Neuronal stem cell (in vitro differentiated cells): ENCODE measurements at regions not wholly inside any gene's neighbourhood (a gene's known extent, or its start where the extent isn't known, plus 50 kb on each side); places are given as distances from the start of the nearest gene placed in this dataset.
"Not testable (repeated sequence)": the region's sequence is repeated elsewhere in the genome, so short reads cannot be mapped to it uniquely, and the experiment has no call there.

Experiments used
- DNase-seq: peaks from one replicate; pipeline ENCODE4 v3.0.0-alpha.2; 2013; ENCODE audit warnings: low spot score
- H2AFZ ChIP-seq: one replicate; pipeline ENCODE4 v1.6.1; 2013; ENCODE audit warnings: mild to moderate bottlenecking, low read length, inconsistent platforms
- H2AK5ac ChIP-seq: 2 replicates; pipeline ENCODE4 v1.6.1; 2013; ENCODE audit warnings: low read depth, mild to moderate bottlenecking, inconsistent platforms, low read length, moderate library complexity, mixed read lengths
- H2BK120ac ChIP-seq: 2 replicates; pipeline ENCODE4 v1.6.1; 2013; ENCODE audit warnings: low read depth, mild to moderate bottlenecking, inconsistent platforms, low read length, moderate library complexity, mixed read lengths
- H2BK12ac ChIP-seq: one replicate; pipeline ENCODE4 v1.6.1; 2013; ENCODE audit warnings: low read length, inconsistent platforms
- H2BK15ac ChIP-seq: 2 replicates; pipeline ENCODE4 v1.6.1; 2013; ENCODE audit warnings: mild to moderate bottlenecking, low read length, inconsistent platforms, mixed read lengths
- H2BK5ac ChIP-seq: one replicate; pipeline ENCODE4 v1.6.1; 2013; ENCODE audit warnings: inconsistent platforms, mild to moderate bottlenecking, low read length, moderate library complexity
- H3K14ac ChIP-seq: one replicate; pipeline ENCODE4 v1.6.1; 2013; ENCODE audit warnings: low read length, inconsistent platforms
- H3K18ac ChIP-seq: 2 replicates; pipeline ENCODE4 v1.6.1; 2013; ENCODE audit warnings: low read length, inconsistent platforms
- H3K23ac ChIP-seq: 2 replicates; pipeline ENCODE4 v1.6.1; 2013; ENCODE audit warnings: low read depth, mild to moderate bottlenecking, mixed read lengths, low read length, inconsistent platforms; ENCODE audit not compliant: poor library complexity
- H3K27ac ChIP-seq: replicated peaks from 3 replicates; pipeline ENCODE4 v1.5.1; 2013; ENCODE audit warnings: low read length, inconsistent platforms
- H3K27me3 ChIP-seq, 3 experiments: 2 replicates each; pipeline ENCODE4 v1.6.1; 2013; ENCODE audit warnings: low read length in 3 of 3, mild to moderate bottlenecking in 2 of 3, inconsistent platforms in 1 of 3, low read depth in 1 of 3, mixed read lengths in 1 of 3, moderate library complexity in 1 of 3; ENCODE audit not compliant: control insufficient read depth in 3 of 3, insufficient read depth in 3 of 3
- H3K36me3 ChIP-seq, 2 donors: replicated peaks in 1 of 2; 2 replicates each; pipeline ENCODE4 v1.6.1; 2013; ENCODE audit warnings: low read length in 2 of 2; ENCODE audit not compliant: control insufficient read depth in 2 of 2, insufficient read depth in 2 of 2
- H3K4ac ChIP-seq: 2 replicates; pipeline ENCODE4 v1.6.1; 2013; ENCODE audit warnings: inconsistent platforms, mild to moderate bottlenecking, low read length, moderate library complexity
- H3K4me1 ChIP-seq, 2 donors: 1 replicate in 1 of 2; 2 replicates in 1 of 2; pipeline ENCODE4 v1.6.1; 2013; ENCODE audit warnings: low read length in 2 of 2, low read depth in 1 of 2; ENCODE audit not compliant: control insufficient read depth in 2 of 2, insufficient read depth in 1 of 2
- H3K4me2 ChIP-seq: one replicate; pipeline ENCODE4 v1.6.1; 2013; ENCODE audit warnings: mild to moderate bottlenecking, low read length, inconsistent platforms; ENCODE audit not compliant: insufficient read depth, poor library complexity, severe bottlenecking
- H3K4me3 ChIP-seq, 2 donors: 2 replicates each; pipeline ENCODE4 v1.5.1; 2013; ENCODE audit warnings: low read length in 2 of 2, mild to moderate bottlenecking in 2 of 2, inconsistent platforms in 1 of 2, moderate library complexity in 1 of 2
- H3K79me1 ChIP-seq: one replicate; pipeline ENCODE4 v1.6.1; 2013; ENCODE audit warnings: low read depth, mild to moderate bottlenecking, inconsistent platforms, low read length, moderate library complexity
- H3K9ac ChIP-seq: one replicate; pipeline ENCODE4 v1.6.1; 2013; ENCODE audit warnings: mild to moderate bottlenecking, low read depth, low read length, inconsistent platforms; ENCODE audit not compliant: poor library complexity
- H3K9me3 ChIP-seq, 2 donors: replicated peaks in 1 of 2; 2 replicates each; pipeline versions ENCODE3 to v1.6.1; 2013; ENCODE audit warnings: low read length in 2 of 2, mild to moderate bottlenecking in 2 of 2, inconsistent platforms in 1 of 2, low read depth in 1 of 2, mixed read lengths in 1 of 2, moderate library complexity in 1 of 2; ENCODE audit not compliant: control insufficient read depth in 2 of 2, insufficient read depth in 1 of 2
- H4K8ac ChIP-seq: one replicate; pipeline ENCODE4 v1.6.1; 2013; ENCODE audit warnings: low read depth, mild to moderate bottlenecking, inconsistent platforms, low read length, moderate library complexity
- H4K91ac ChIP-seq: one replicate; pipeline ENCODE4 v1.6.1; 2013; ENCODE audit warnings: low read length, low read depth, mild to moderate bottlenecking, inconsistent platforms; ENCODE audit not compliant: poor library complexity
- WGBS, 2 donors: extraction: QIAGEN DNeasy Blood & Tissue Kit; methylation state at CpG; one replicate each; pipeline ENCODE4 v1.1.7; 2013; ENCODE audit warnings: missing lambda C conversion rate in 2 of 2, mixed read lengths in 1 of 2; ENCODE audit not compliant: insufficient read length in 2 of 2, insufficient replicate concordance in 1 of 2; ENCODE audit errors: extremely low coverage in 2 of 2; 5-methylcytosine and 5-hydroxymethylcytosine counted together

DNA sequence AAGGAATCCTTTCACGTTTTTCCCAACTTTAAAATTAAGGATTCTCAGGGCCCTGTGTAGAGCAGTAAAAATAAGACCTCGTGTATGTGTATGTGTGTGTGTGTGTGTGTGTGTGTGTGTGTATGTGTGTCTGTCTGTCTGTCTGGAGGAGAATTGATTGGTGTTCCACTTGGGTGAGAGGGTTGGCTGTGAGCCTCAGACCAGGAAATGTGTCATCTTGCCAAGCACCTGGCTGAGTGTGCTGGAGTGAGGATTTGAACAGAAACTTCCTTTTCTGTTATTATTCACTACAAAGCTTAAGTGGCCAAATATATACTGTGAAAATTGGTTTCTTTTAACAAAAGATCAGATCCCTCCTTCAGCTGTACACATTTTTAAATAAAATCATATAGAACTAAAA lies 103.6 kb upstream of the NUDT6 start:
- H3K36me3 ChIP-seq: peaks cover 0 to 25% of the 10 kb centered on the region in 2 donors
- not testable (repeated sequence) for H3K14ac ChIP-seq, H2AFZ ChIP-seq, H4K91ac ChIP-seq, H4K8ac ChIP-seq, H2BK5ac ChIP-seq, H3K9ac ChIP-seq, H3K27me3 ChIP-seq, H3K4me2 ChIP-seq, H3K4ac ChIP-seq, H3K27ac ChIP-seq, H2BK120ac ChIP-seq, H3K23ac ChIP-seq, H3K4me3 ChIP-seq, DNase-seq, H2BK15ac ChIP-seq, H3K9me3 ChIP-seq, H2BK12ac ChIP-seq, H2AK5ac ChIP-seq, H3K18ac ChIP-seq, H3K4me1 ChIP-seq, H3K79me1 ChIP-seq
- WGBS, 2 donors: no CpG with 5 or more reads among the region's 2 CpGs

GRCh38 chr4:123031664-123032063 lies 109.3 kb upstream of the NUDT6 start:
- no peak overlapping the region for H4K8ac ChIP-seq
- H4K91ac ChIP-seq: no peak overlapping the region
- H2AFZ ChIP-seq: no peak overlapping the region
- no peak overlapping the region for H3K4me2 ChIP-seq
- H3K9ac ChIP-seq: no peak overlapping the region
- H2BK120ac ChIP-seq: no peak overlapping the region
- WGBS, 2 donors: no CpG with 5 or more reads among the region's 2 CpGs
- H2BK5ac ChIP-seq: no peak overlapping the region
- no peak overlapping the region for H3K23ac ChIP-seq
- H3K27me3 ChIP-seq: no peaks in the 10 kb centered on the region
- H2AK5ac ChIP-seq: no peak overlapping the region
- H2BK15ac ChIP-seq: no peak overlapping the region
- H3K36me3 ChIP-seq: peaks cover 0 to 32% of the 10 kb centered on the region in 2 donors
- DNase-seq: no peak
- no peak overlapping the region for H3K14ac ChIP-seq
- H3K9me3 ChIP-seq: no peaks in the 10 kb centered on the region
- no peak overlapping the region for H3K4ac ChIP-seq
- H3K18ac ChIP-seq: no peak overlapping the region
- no peaks in the 10 kb centered on the region for H3K4me1 ChIP-seq
- no peak overlapping the region for H3K4me3 ChIP-seq
- no peak overlapping the region for H3K27ac ChIP-seq
- no peak overlapping the region for H2BK12ac ChIP-seq
- no peaks in the 10 kb centered on the region for H3K79me1 ChIP-seq

- no peak overlapping the region for H3K27ac ChIP-seq
- no peak overlapping the region for H4K8ac ChIP-seq
- H3K9ac ChIP-seq: no peak overlapping the region
- no peaks in the 10 kb centered on the region for H3K27me3 ChIP-seq
- no peak overlapping the region for H2AK5ac ChIP-seq
- no peaks in the 10 kb centered on the region for H3K79me1 ChIP-seq
- no peak overlapping the region for H2BK12ac ChIP-seq
- no peak overlapping the region for H4K91ac ChIP-seq
- no peak overlapping the region for H2BK5ac ChIP-seq
- H3K4me1 ChIP-seq: no peaks in the 10 kb centered on the region
- H2BK15ac ChIP-seq: no peak overlapping the region
- no peak for DNase-seq
- H2AFZ ChIP-seq: no peak overlapping the region
- H3K23ac ChIP-seq: no peak overlapping the region
- no peak overlapping the region for H3K14ac ChIP-seq
- H2BK120ac ChIP-seq: no peak overlapping the region
- H3K9me3 ChIP-seq: no peaks in the 10 kb centered on the region
- H3K4ac ChIP-seq: no peak overlapping the region
- no peak overlapping the region for H3K4me3 ChIP-seq
- H3K18ac ChIP-seq: no peak overlapping the region
- WGBS, 2 donors: no CpG with 5 or more reads among the region's 2 CpGs
- H3K4me2 ChIP-seq: no peak overlapping the region
- H3K36me3 ChIP-seq: peaks cover 0 to 21% of the 10 kb centered on the region in 2 donors
Measured at GRCh38 chr4:123034023-123034422, 111.6 kb upstream of the NUDT6 start.

DNA sequence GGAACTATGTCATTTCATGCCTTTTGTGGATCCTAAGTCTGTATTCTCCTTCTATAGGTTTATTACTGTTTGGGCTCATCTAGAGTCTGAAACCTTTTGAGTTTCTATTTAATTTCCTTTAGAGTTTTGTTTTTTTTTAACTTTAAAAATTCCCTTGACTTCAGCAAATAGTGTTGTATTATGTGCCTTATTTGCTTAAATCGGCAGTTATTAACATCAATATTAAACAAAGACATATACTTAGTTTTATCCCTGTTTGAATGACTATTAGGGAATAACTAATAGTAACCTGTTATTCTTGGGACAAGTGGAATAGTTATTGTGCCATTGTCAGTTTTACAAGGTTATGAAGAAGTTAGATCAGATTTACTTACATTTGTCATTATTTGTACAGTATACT lies 112.8 kb upstream of the NUDT6 start:
- Histone ChIP-seq H2BK15ac (no peak overlapping the region), H3K4me1 (no peaks in the 10 kb centered on the region), H3K9ac (no peak overlapping the region), H2AFZ (no peak overlapping the region), H2AK5ac (no peak overlapping the region), H3K4me3 (no peak overlapping the region), H3K79me1 (no peaks in the 10 kb centered on the region), H2BK5ac (no peak overlapping the region), H3K18ac (no peak overlapping the region), H3K27ac (no peak overlapping the region), H4K8ac (no peak overlapping the region), H2BK12ac (no peak overlapping the region), H3K14ac (no peak overlapping the region), H3K9me3 (no peaks in the 10 kb centered on the region), H2BK120ac (no peak overlapping the region), H4K91ac (no peak overlapping the region), H3K23ac (no peak overlapping the region), H3K27me3 (no peaks in the 10 kb centered on the region), H3K36me3 (peaks cover 0 to 10% of the 10 kb centered on the region in 2 donors), H3K4ac (no peak overlapping the region), H3K4me2 (no peak overlapping the region)
- DNase-seq: no peak
- WGBS, 2 donors: no CpG with 5 or more reads among the region's 1 CpG
